HepG2 (cell line): ENCODE measurements at regions not wholly inside any gene's neighbourhood (a gene's known extent, or its start where the extent isn't known, plus 50 kb on each side); places are given as distances from the start of the nearest gene placed in this dataset.
A peak's percentile ranks its signal among the peaks of the same experiment; 100 is the strongest.

Source experiments
- PITX1 ChIP-seq: sonication (generic); formaldehyde crosslinking; IDR thresholded peaks from 2 replicates; pipeline ENCODE4 v1.5.1; 2020; ENCODE audit warnings: mild to moderate bottlenecking, missing genetic modification reagents
- RXRB ChIP-seq: IDR thresholded peaks from 2 replicates; pipeline ENCODE4 v1.6.1; 2016; ENCODE audit warnings: borderline replicate concordance, missing genetic modification reagents, missing compliant biosample characterization
- SIX4 ChIP-seq: sonication (generic); formaldehyde crosslinking; IDR thresholded peaks from 2 replicates; pipeline ENCODE4 v1.4.0; 2020; ENCODE audit warnings: missing genetic modification reagents
- SP140L ChIP-seq: sonication (generic); formaldehyde crosslinking; IDR thresholded peaks from 2 replicates; pipeline ENCODE4 v1.4.0; 2020; ENCODE audit warnings: missing genetic modification reagents, borderline replicate concordance
- STAG1 ChIP-seq: sonication (generic); formaldehyde crosslinking; IDR thresholded peaks from 2 replicates; pipeline ENCODE4 v1.4.0; 2020; ENCODE audit warnings: missing genetic modification reagents
- ZNF639 ChIP-seq: conservative IDR thresholded peaks from 2 replicates; pipeline ENCODE4 v1.6.1; 2018; ENCODE audit warnings: missing genetic modification reagents
- ZNF770 ChIP-seq: sonication (generic); formaldehyde crosslinking; IDR thresholded peaks from 2 replicates; pipeline ENCODE4 v1.5.0; 2020; ENCODE audit warnings: mild to moderate bottlenecking, missing genetic modification reagents
- ZNF775 ChIP-seq: sonication (generic); formaldehyde crosslinking; IDR thresholded peaks from 2 replicates; pipeline ENCODE4 v1.4.0; 2020; ENCODE audit warnings: missing genetic modification reagents, mild to moderate bottlenecking, moderate library complexity, borderline replicate concordance
- TF ChIP-seq, protein P1 (sequence below): sonication (generic); formaldehyde crosslinking; IDR thresholded peaks from 2 replicates; pipeline ENCODE4 v1.9.0; 2021; ENCODE audit warnings: missing genetic modification reagents, borderline replicate concordance
- TF ChIP-seq, protein P2 (sequence below), 2 experiments: sonication (generic) in 1 of 2; formaldehyde crosslinking in 1 of 2; IDR thresholded peaks; 2 replicates each; pipeline versions ENCODE4 v1.4.0 to v1.6.1; 2016 to 2020; ENCODE audit warnings: borderline replicate concordance in 1 of 2, low read depth in 1 of 2, mild to moderate bottlenecking in 1 of 2, missing genetic modification reagents in 1 of 2
- TF ChIP-seq, protein P3 (sequence below): sonication (generic); formaldehyde crosslinking; IDR thresholded peaks from 2 replicates; pipeline ENCODE4 v1.5.0; 2020; ENCODE audit warnings: mild to moderate bottlenecking, missing genetic modification reagents, borderline replicate concordance
- TF ChIP-seq, protein P4 (sequence below): IDR thresholded peaks from 2 replicates; pipeline ENCODE4 v1.6.1; 2016

DNA sequence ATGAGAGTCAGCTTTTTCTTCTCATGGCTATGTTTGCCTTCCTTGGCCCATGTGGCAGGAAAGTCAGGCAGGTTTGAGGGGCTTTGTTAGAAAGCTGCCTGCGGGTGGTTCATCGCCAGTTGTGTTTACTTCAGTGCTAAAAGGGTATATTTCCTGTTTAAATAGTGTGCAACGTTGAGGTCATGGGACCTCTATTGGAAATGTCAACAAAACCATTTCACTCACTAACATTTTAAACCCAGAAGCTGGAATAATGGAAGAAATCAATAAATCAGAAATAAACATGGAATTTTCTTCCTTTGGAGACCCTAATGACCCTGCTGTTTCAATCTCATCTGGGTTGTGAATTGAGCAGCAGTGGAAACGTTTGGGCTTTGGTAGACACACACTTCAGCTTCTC, 185.8 kb downstream of the ANKRD50 start (continued):
- TF ChIP-seq, protein P1, sequence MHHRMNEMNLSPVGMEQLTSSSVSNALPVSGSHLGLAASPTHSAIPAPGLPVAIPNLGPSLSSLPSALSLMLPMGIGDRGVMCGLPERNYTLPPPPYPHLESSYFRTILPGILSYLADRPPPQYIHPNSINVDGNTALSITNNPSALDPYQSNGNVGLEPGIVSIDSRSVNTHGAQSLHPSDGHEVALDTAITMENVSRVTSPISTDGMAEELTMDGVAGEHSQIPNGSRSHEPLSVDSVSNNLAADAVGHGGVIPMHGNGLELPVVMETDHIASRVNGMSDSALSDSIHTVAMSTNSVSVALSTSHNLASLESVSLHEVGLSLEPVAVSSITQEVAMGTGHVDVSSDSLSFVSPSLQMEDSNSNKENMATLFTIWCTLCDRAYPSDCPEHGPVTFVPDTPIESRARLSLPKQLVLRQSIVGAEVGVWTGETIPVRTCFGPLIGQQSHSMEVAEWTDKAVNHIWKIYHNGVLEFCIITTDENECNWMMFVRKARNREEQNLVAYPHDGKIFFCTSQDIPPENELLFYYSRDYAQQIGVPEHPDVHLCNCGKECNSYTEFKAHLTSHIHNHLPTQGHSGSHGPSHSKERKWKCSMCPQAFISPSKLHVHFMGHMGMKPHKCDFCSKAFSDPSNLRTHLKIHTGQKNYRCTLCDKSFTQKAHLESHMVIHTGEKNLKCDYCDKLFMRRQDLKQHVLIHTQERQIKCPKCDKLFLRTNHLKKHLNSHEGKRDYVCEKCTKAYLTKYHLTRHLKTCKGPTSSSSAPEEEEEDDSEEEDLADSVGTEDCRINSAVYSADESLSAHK (CRISPR knock-in tag), result no peak
- TF ChIP-seq, protein P2, sequence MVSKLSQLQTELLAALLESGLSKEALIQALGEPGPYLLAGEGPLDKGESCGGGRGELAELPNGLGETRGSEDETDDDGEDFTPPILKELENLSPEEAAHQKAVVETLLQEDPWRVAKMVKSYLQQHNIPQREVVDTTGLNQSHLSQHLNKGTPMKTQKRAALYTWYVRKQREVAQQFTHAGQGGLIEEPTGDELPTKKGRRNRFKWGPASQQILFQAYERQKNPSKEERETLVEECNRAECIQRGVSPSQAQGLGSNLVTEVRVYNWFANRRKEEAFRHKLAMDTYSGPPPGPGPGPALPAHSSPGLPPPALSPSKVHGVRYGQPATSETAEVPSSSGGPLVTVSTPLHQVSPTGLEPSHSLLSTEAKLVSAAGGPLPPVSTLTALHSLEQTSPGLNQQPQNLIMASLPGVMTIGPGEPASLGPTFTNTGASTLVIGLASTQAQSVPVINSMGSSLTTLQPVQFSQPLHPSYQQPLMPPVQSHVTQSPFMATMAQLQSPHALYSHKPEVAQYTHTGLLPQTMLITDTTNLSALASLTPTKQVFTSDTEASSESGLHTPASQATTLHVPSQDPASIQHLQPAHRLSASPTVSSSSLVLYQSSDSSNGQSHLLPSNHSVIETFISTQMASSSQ (IDR thresholded peaks at IDR 0.05; ENCODE audit: low read depth), result no peak
- TF ChIP-seq, protein P2 (CRISPR knock-in tag; IDR thresholded peaks at IDR 0.05; ENCODE audit: borderline replicate concordance), result no peak
- TF ChIP-seq ZNF775 (CRISPR knock-in tag) (no peak), SP140L (CRISPR knock-in tag) (0 out of 2 replicates have a peak, but pooled peaks have one; percentile 72), STAG1 (CRISPR knock-in tag) (0 out of 2 replicates have a peak, but pooled peaks have one; percentile 11), ZNF770 (no peak), SIX4 (peak; percentile 20; the same call in 1 of the 2 replicates), ZNF639 (0 out of 2 replicates have a peak, but pooled peaks have one; percentile 42), RXRB (CRISPR knock-in tag) (peak; percentile 90), PITX1 (CRISPR knock-in tag) (peak; percentile 72; the same call in 1 of the 2 replicates)
- TF ChIP-seq, protein P3, sequence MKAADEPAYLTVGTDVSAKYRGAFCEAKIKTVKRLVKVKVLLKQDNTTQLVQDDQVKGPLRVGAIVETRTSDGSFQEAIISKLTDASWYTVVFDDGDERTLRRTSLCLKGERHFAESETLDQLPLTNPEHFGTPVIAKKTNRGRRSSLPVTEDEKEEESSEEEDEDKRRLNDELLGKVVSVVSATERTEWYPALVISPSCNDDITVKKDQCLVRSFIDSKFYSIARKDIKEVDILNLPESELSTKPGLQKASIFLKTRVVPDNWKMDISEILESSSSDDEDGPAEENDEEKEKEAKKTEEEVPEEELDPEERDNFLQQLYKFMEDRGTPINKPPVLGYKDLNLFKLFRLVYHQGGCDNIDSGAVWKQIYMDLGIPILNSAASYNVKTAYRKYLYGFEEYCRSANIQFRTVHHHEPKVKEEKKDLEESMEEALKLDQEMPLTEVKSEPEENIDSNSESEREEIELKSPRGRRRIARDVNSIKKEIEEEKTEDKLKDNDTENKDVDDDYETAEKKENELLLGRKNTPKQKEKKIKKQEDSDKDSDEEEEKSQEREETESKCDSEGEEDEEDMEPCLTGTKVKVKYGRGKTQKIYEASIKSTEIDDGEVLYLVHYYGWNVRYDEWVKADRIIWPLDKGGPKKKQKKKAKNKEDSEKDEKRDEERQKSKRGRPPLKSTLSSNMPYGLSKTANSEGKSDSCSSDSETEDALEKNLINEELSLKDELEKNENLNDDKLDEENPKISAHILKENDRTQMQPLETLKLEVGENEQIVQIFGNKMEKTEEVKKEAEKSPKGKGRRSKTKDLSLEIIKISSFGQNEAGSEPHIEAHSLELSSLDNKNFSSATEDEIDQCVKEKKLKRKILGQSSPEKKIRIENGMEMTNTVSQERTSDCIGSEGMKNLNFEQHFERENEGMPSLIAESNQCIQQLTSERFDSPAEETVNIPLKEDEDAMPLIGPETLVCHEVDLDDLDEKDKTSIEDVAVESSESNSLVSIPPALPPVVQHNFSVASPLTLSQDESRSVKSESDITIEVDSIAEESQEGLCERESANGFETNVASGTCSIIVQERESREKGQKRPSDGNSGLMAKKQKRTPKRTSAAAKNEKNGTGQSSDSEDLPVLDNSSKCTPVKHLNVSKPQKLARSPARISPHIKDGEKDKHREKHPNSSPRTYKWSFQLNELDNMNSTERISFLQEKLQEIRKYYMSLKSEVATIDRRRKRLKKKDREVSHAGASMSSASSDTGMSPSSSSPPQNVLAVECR (CRISPR knock-in tag), result no peak; the same call in 1 of the 2 replicates
- TF ChIP-seq, protein P4, sequence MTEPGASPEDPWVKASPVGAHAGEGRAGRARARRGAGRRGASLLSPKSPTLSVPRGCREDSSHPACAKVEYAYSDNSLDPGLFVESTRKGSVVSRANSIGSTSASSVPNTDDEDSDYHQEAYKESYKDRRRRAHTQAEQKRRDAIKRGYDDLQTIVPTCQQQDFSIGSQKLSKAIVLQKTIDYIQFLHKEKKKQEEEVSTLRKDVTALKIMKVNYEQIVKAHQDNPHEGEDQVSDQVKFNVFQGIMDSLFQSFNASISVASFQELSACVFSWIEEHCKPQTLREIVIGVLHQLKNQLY, result peak; percentile 68; the same call in 1 of the 2 replicates
